ENCODE measurements at regions not wholly inside any gene's neighbourhood (a gene's known extent, or its start where the extent isn't known, plus 50 kb on each side); places are given as distances from the start of the nearest gene placed in this dataset.

DNA sequence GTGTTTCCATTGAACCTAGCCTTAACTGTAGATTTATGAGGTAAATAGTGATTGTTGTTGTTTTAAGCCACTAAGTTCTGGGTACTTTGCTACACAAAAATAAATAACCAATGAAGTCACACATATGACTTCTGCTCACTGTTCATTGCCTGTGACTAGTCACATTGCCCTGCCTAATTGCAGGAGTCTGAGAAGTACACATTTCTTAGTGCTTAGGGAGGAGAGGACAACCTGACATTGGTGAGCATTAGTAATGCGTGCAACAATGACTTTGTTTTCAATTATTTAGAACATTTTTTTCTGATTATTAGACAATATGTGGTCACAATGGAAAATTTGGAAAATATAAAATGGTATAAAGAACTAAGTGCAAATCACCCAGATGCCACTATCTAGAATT lies 133.2 kb upstream of the DAZL start:
- DNase-seq (no peak), ATAC-seq (no peak)
- H3K36me3 Mint-ChIP-seq: peaks cover 7% of the 10 kb centered on the region
- H3K27ac Mint-ChIP-seq: no peak overlapping the region
- no peaks in the 10 kb centered on the region for H3K36me3 ChIP-seq (ENCODE audit: control insufficient read depth, insufficient read depth, low read length)
- H3K9me3 ChIP-seq (ENCODE audit: control insufficient read depth, insufficient read depth, low read length): no peaks in the 10 kb centered on the region
- H3K27me3 Mint-ChIP-seq (ENCODE audit: low read depth in 2 of 2): peaks cover 4 to 10% of the 10 kb centered on the region in 2 donors
- intact Hi-C loops (cut with micrococcal nuclease): no loop called here
- TF ChIP-seq, protein P1, sequence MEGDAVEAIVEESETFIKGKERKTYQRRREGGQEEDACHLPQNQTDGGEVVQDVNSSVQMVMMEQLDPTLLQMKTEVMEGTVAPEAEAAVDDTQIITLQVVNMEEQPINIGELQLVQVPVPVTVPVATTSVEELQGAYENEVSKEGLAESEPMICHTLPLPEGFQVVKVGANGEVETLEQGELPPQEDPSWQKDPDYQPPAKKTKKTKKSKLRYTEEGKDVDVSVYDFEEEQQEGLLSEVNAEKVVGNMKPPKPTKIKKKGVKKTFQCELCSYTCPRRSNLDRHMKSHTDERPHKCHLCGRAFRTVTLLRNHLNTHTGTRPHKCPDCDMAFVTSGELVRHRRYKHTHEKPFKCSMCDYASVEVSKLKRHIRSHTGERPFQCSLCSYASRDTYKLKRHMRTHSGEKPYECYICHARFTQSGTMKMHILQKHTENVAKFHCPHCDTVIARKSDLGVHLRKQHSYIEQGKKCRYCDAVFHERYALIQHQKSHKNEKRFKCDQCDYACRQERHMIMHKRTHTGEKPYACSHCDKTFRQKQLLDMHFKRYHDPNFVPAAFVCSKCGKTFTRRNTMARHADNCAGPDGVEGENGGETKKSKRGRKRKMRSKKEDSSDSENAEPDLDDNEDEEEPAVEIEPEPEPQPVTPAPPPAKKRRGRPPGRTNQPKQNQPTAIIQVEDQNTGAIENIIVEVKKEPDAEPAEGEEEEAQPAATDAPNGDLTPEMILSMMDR (IDR thresholded peaks at IDR 0.05): no peak
- H3K27ac ChIP-seq (ENCODE audit: low read length): no peak overlapping the region
- H3K9me3 Mint-ChIP-seq: peaks cover 8 to 12% of the 10 kb centered on the region in 2 donors
- no CpG with 5 or more reads among the region's 1 CpG for WGBS (ENCODE audit: insufficient coverage)
- H3K4me1 ChIP-seq (ENCODE audit: control insufficient read depth, insufficient read depth, low read length): no peaks in the 10 kb centered on the region
- H3K4me3 ChIP-seq (ENCODE audit: low read length): no peak overlapping the region
- peaks cover 0 to 10% of the 10 kb centered on the region in 2 donors for H3K4me1 Mint-ChIP-seq
- peaks cover 2% of the 10 kb centered on the region for H3K27me3 ChIP-seq (ENCODE audit: control insufficient read depth, insufficient read depth, low read length)
- H3K4me3 Mint-ChIP-seq: no peak overlapping the region

DNA sequence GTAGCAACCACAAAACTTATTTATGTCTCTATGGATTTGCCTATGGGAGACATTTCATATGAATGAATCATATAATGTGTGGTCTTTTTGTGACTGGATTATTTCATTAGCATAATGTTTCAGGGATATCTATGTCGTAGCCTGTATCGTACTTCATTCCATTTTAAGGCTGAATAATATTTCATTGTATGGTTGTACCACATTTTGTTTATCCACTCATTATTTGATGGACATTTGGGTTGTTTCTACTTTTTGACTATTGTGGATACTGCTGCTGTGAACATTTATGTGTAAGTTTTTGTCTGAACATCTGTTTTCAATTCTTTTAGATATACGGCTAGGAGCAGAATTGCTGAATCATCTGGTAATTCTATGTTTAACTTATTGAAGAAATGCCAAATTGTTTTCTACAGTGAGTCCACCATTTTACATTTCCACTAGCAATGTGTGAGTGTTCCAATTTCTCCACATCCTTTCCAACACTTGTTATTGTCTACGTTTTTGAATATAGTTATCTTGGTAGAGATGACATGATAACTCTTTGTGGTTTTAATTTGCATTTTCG lies 134.4 kb upstream of the DAZL start:
- DNase-seq (no peak), ATAC-seq (no peak)
- Mint-ChIP-seq H3K36me3 (no peaks in the 10 kb centered on the region), H3K4me1 (peaks cover 0 to 10% of the 10 kb centered on the region in 2 donors), H3K4me3 (no peak overlapping the region), H3K9me3 (peaks cover 7% of the 10 kb centered on the region in 2 donors), H3K27me3 (ENCODE audit: low read depth in 2 of 2) (peaks cover 0 to 3% of the 10 kb centered on the region in 2 donors), H3K27ac (no peak overlapping the region)
- H3K36me3 ChIP-seq (ENCODE audit: control insufficient read depth, insufficient read depth, low read length): no peaks in the 10 kb centered on the region
- no peaks in the 10 kb centered on the region for H3K9me3 ChIP-seq (ENCODE audit: control insufficient read depth, insufficient read depth, low read length)
- H3K4me1 ChIP-seq (ENCODE audit: control insufficient read depth, insufficient read depth, low read length): no peaks in the 10 kb centered on the region
- TF ChIP-seq, protein P1 (IDR thresholded peaks at IDR 0.05): no peak
- H3K27ac ChIP-seq (ENCODE audit: low read length): no peak overlapping the region
- H3K4me3 ChIP-seq (ENCODE audit: low read length): no peak overlapping the region
- WGBS (ENCODE audit: insufficient coverage): no CpG with 5 or more reads among the region's 5 CpGs
- peaks cover 2% of the 10 kb centered on the region for H3K27me3 ChIP-seq (ENCODE audit: control insufficient read depth, insufficient read depth, low read length)
- intact Hi-C loops (cut with micrococcal nuclease): no loop called here

DNA sequence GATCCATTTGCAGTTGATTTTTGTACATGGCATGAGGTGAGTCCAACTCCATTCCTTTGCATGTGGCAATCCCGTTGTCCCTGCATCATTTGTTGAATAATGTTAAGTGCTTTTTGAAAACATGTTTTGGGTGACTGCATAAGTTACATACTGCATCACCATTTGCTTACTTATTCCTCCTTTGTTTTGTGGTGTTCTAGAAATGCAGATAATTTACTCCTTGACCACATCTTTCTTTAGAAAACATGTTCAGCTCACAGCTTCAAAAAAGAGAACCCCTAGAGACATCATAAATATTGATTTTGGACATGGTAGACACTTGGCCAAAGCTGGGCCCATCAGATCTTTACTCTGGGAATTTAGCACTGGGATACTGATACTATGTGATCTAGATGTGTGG lies 135.3 kb upstream of the DAZL start:
- peaks cover 0 to 10% of the 10 kb centered on the region in 2 donors for H3K4me1 Mint-ChIP-seq
- H3K27me3 Mint-ChIP-seq (ENCODE audit: low read depth in 2 of 2): peaks cover 0 to 2% of the 10 kb centered on the region in 2 donors
- ATAC-seq: no peak
- no peak overlapping the region for H3K27ac Mint-ChIP-seq
- no peaks in the 10 kb centered on the region for H3K36me3 Mint-ChIP-seq
- intact Hi-C loops (cut with micrococcal nuclease): no loop called here
- H3K9me3 Mint-ChIP-seq: peaks cover 5 to 7% of the 10 kb centered on the region in 2 donors
- no peaks in the 10 kb centered on the region for H3K4me1 ChIP-seq (ENCODE audit: control insufficient read depth, insufficient read depth, low read length)
- DNase-seq: no peak
- TF ChIP-seq, protein P1 (IDR thresholded peaks at IDR 0.05): no peak
- no peaks in the 10 kb centered on the region for H3K9me3 ChIP-seq (ENCODE audit: control insufficient read depth, insufficient read depth, low read length)
- H3K27ac ChIP-seq (ENCODE audit: low read length): no peak overlapping the region
- H3K4me3 Mint-ChIP-seq: no peak overlapping the region
- peaks cover 2% of the 10 kb centered on the region for H3K27me3 ChIP-seq (ENCODE audit: control insufficient read depth, insufficient read depth, low read length)
- no peak overlapping the region for H3K4me3 ChIP-seq (ENCODE audit: low read length)
- WGBS (ENCODE audit: insufficient coverage): 60% methylated on average over 1 of the region's 1 CpG
- H3K36me3 ChIP-seq (ENCODE audit: control insufficient read depth, insufficient read depth, low read length): no peaks in the 10 kb centered on the region
